ENCODE measurements at regions not wholly inside any gene's neighbourhood (a gene's known extent, or its start where the extent isn't known, plus 50 kb on each side); places are given as distances from the start of the nearest gene placed in this dataset.
"Not testable (repeated sequence)": the region's sequence is repeated elsewhere in the genome, so short reads cannot be mapped to it uniquely, and the experiment has no call there.

GRCh38 chr9:80701061-80701460, 988.3 kb downstream of the TLE1 start:
- DNase-seq: peak; percentile 47

DNA sequence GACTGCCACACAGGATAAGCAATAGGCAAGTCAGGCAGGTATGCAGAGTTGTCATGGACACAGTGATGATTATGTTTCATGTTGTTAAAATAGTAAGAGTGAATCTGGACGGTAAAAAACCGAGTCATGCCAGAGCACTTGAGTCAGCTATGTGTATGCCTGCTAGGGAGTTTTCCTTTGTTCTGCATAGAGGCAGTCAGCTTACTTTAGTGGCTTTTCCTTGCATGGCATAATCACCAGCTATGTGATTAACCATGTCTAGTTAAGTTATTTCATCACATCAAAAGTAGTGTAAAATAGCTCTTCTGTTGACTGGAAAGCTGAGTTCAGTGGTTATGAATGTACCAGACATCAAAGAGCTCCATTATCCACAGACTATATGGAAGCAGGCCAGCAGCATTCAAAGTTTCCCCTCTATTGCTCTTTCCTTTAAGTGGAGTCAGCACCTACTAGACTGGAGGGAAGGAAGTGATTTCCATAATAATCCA, 989.8 kb downstream of the TLE1 start:
- DNase-seq: peak; percentile 73

GRCh38 chr9:80698725-80699410, 990.5 kb downstream of the TLE1 start:
- peak; percentile 16 for DNase-seq

DNA sequence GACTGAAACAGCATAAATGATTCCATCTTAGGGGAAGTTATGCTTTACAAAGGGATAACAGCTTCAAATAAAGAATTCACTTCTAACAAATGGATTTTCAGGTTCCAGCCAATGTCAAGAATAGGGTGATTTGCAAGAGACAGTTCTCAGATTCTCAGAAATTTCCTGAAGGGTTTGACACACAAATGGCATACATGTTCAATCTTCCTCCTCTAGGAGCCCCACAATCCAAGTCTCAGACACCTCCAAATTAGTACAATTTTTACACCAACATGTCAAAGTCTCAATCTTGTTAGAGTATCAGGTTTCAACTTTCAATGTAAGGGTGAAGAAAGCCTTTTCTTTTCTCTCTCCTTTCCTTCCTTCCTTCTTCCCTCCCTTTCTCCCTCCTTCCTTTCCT, 996.6 kb downstream of the TLE1 start:
- no peak for DNase-seq

- no peak for DNase-seq
Observed at GRCh38 chr9:80691229-80691628, 998.1 kb downstream of the TLE1 start.

- DNase-seq: no peak
Observed at GRCh38 chr9:80690349-80690939, 998.9 kb downstream of the TLE1 start.

- DNase-seq: no peak
Observed at GRCh38 chr9:80679916-80680315, 1009.4 kb downstream of the TLE1 start.

DNA sequence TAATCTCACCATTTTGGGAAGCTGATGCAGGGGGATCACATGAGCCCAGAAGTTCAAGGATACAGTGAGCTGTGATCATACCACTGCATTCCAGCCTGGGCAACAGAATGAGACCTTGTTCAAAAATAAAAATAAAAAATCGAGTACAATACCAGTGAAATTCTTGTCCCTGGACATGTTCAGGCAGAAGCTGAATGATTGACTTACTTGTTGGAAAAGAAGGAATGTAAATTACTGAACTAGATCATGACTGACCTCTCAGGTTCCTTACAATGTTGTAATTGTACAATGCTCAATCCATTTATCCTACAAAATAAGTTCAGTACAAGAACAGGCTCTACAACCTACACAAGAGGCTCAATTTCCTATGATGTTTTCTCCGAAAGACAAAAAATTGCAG, 1010.4 kb downstream of the TLE1 start:
- DNase-seq: no peak

GRCh38 chr9:80673496-80673895, 1015.9 kb downstream of the TLE1 start:
- DNase-seq: no peak

DNA sequence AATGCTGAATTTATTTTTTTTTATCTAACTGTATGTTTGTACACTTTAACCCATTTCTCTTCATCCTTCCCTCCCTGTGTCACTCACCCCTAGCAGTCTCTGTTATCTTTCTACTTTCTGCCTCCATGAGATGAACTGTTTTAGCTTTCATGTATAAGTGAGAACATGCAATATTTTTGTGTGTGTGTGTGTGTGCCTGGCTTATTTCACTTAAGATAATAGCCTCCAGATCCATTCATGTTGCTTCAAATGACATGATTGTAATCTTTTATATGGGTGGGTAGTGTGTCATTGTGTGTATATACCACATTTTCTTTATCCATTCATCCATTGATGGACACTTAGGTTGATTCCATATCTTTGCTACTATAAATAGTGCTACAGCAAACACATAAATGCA, 1023.9 kb downstream of the TLE1 start:
- no peak for DNase-seq

- no peak for DNase-seq
Observed at GRCh38 chr9:80664327-80665210, 1024.8 kb downstream of the TLE1 start.

DNA sequence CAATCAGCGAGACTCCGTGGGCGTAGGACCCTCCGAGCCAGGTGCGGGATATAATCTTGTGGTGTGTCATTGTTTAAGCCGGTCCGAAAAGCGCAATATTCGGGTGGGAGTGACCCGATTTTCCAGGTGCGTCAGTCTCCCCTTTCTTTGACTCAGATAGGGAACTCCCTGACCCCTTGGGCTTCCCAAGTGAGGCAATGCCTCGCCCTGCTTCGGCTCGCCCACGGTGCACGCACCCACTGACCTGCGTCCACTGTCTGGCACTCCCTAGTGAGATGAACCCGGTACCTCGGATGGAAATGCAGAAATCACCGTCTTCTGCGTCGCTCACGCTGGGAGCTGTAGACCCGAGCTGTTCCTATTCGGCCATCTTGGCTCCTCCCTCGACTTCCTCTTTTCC, 1029.6 kb downstream of the TLE1 start:
- not testable (repeated sequence) for DNase-seq

- peak; percentile 78 for DNase-seq
Observed at GRCh38 chr9:80651044-80651443, 1038.3 kb downstream of the TLE1 start.

DNA sequence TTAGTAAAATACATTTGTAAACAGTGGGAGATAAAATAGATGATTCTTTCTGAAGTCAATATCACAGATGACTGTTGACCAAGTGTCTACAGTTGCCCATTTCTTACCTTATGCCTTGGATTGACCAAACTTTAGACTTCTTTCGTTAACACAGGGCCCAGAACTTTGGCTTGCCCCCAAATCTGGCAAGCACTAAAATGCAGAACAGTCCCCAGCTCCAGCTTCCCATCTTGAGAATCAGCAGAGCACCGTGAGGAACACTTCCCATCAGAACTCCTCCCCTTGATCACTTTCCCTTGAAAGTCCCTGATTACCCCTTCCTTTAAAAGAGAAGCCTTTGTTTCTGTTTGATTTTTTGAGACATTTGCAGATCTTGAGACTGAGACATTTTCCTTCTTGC, 1039.9 kb downstream of the TLE1 start:
- no peak for DNase-seq

DNA sequence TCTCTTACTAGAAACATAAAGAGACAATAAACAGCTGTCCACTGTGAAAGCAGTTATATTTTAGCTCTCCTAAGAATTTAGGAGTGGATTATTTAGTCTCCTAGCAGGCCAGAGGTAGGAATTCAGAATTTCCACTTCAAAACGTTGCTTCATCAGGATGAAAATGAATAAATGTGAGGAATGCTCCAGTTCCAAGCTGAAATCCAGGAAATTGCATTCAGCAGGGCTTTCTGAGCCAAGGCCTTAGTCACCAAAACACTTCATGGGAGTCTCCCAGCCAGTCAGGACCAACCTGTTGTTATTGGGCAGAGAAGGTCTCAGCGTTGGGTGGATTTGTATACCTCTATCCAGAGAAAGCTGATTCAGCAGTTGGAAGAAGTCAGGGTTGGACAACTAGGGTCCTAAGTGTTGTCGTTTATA, 1040.3 kb downstream of the TLE1 start:
- peak; percentile 88 for DNase-seq

DNA sequence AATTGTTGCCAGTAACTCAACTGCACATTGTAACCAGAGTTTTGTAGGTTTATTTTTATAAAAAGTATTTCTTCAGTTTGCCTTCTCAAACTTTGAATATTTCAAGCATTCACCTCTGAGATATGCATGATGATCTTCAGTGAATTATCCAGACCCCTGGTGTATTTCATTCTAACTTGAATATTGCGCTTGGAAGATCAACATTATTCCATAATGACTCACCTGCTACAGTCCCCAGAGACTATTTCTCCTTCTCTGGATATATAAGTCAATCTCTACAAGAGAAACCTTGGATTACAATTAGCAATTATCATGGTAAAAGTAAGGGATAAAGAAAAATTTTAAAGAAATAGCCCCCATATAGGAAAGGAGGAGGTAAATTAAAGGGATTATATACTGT, 1041.0 kb downstream of the TLE1 start:
- DNase-seq: peak; percentile 90

GRCh38 chr9:80646211-80646610, 1043.1 kb downstream of the TLE1 start:
- DNase-seq: no peak

DNA sequence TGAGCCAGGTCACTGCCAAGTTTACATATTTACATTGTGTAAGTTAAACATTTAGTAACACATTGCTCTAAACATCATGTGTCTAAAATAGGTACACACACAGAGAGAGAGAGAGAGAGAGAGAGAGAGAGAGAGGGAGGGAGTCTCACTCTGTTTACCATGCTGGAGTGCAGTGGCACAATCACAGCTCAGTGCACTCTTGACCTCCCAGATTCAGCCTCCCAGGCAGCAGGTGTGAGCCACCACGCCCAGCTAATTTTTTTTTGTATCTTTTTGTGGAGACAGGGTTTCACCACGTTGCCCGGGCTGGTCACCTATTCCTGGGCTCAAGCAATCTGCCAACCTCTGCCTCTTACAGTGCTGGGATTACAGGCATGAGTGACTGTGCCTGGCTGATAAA, 1045.3 kb downstream of the TLE1 start:
- DNase-seq: no peak

DNA sequence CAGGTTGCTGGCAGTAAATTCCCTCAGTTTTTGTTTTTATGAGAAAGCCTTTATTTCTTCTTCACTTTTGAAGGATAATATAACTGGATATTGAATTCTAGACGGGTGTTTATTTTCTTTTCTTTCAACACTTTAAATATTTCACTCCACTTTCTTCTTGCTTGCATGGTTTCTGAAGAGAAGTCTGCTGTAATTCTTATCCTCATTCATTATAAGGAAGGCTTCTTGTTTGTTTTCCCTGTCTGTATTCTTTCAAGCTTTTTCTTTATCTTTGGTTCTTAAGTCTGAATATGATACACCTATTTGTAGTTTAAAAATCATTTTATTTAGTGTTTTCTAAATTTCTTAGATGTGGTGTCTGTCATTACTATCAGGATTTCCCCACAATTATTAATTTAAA, 1054.3 kb downstream of the TLE1 start:
- no peak for DNase-seq

DNA sequence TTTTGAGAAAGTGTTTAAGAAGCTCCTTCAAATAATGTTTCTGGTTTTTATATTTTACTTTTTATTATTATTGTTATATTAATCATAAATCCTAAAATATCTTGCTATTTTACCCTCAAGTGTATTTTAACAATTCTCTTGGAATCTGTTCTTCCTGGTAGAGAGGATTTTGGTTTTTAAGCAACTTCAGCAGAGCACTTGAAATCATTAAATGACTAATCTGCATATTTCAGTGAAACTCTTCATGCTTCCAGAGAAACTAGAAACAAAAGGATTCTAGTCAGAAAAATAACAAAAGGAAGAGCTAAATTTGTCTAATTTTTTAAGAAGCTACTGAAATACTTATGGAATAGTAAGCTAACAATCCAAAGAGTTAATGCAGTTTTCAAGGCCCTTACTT, 1057.3 kb downstream of the TLE1 start:
- peak; percentile 60 for DNase-seq

GRCh38 chr9:80622508-80622907, 1050.7 kb downstream of the TLE4 start:
- DNase-seq: no peak

- DNase-seq: no peak
Observed at GRCh38 chr9:80619356-80619755, 1047.6 kb downstream of the TLE4 start.

DNA sequence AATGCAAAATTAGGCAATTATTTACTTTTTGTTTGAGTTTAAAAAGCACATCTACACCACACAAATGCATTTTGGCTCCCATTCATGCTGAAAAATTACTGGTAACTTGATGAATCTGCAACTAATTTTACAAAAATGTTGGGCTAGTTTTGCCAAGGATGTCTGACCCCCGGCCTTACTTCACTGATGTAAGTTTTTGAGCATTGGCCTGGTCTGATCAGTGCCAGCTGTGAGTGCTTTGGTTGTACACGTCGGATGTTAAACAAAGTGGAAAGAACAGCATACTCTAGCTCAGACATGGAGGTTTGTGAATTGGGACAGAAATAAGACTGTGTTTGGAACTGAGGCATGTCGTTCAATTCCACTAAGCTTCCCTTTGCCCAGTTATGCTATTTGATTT, 1044.2 kb downstream of the TLE4 start:
- DNase-seq: no peak

DNA sequence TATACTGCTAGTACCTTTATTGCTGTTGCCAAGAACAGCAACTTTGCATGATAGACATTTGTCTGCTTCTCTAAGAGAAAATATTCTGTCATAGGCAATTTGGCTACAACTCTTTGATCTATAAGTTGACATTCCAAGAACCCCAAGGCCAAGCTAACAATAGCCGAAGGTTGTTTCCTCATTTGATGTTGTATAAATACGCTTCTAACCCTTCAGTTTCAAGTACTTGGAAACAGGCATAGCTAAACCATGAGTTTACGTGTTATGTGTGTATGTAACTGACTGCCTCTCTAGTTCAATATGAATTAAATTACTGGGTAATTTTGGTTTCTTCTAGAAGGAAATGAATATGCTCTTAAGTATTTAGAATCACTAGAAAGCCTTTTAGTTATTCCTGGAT, 1034.0 kb downstream of the TLE4 start:
- DNase-seq: peak; percentile 2

Data from fibroblast of skin of back (primary cell).